ENCODE measurements at regions not wholly inside any gene's neighbourhood (a gene's known extent, or its start where the extent isn't known, plus 50 kb on each side); places are given as distances from the start of the nearest gene placed in this dataset.

DNA sequence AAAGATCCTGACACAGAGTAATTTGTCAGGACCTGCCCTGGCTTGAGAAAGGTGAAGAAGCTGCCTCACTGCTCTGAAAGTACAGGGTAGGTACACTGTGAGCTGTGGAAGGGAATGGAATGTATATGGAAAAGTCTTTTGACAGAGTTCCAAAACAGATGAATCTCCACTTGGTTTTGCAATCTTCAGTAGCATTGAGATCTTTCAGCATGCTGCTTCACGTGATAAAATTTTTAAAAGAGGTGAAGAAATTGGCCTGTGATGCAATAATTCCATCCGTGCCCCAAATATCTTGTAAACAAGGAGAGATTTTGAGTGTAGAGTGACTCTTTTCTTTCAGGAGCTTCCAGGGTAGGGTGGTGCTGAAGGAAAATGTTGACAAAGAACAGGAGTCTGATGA, 123.1 kb downstream of the OSR1 start:
- Histone ChIP-seq H3K27me3 (ENCODE audit: insufficient read depth, poor library complexity, severe bottlenecking) (no peaks in the 10 kb centered on the region), H3K27ac (replicated peaks) (no peak overlapping the region), H3K4me3 (replicated peaks; ENCODE audit: insufficient read depth, low read length) (no peak overlapping the region)
- DNase-seq (ENCODE audit: low read depth in 1 of 2, low spot score in 1 of 2), result no peak
- TF ChIP-seq CTCF (IDR thresholded peaks at IDR 0.05; ENCODE audit: insufficient read depth, low read length) (no peak), GABPA (IDR thresholded peaks at IDR 0.05; ENCODE audit: low read depth) (no peak), REST (IDR thresholded peaks at IDR 0.05; ENCODE audit: insufficient replicate concordance, low read depth) (no peak), SPI1 (IDR thresholded peaks at IDR 0.05; ENCODE audit: borderline replicate concordance, low read depth) (no peak), POLR2AphosphoS5 (IDR thresholded peaks at IDR 0.05; ENCODE audit: low read depth) (no peak)

GRCh38 chr2:19232312-19232711, 126.1 kb downstream of the OSR1 start:
- Histone ChIP-seq H3K27me3 (ENCODE audit: insufficient read depth, poor library complexity, severe bottlenecking) (no peaks in the 10 kb centered on the region), H3K27ac (replicated peaks) (no peak overlapping the region), H3K4me3 (replicated peaks; ENCODE audit: insufficient read depth, low read length) (no peak overlapping the region)
- DNase-seq (ENCODE audit: low read depth in 1 of 2, low spot score in 1 of 2), result no peak
- TF ChIP-seq CTCF (IDR thresholded peaks at IDR 0.05; ENCODE audit: insufficient read depth, low read length) (no peak), SPI1 (IDR thresholded peaks at IDR 0.05; ENCODE audit: borderline replicate concordance, low read depth) (no peak), POLR2AphosphoS5 (IDR thresholded peaks at IDR 0.05; ENCODE audit: low read depth) (no peak), GABPA (IDR thresholded peaks at IDR 0.05; ENCODE audit: low read depth) (no peak), REST (IDR thresholded peaks at IDR 0.05; ENCODE audit: insufficient replicate concordance, low read depth) (no peak)

DNA sequence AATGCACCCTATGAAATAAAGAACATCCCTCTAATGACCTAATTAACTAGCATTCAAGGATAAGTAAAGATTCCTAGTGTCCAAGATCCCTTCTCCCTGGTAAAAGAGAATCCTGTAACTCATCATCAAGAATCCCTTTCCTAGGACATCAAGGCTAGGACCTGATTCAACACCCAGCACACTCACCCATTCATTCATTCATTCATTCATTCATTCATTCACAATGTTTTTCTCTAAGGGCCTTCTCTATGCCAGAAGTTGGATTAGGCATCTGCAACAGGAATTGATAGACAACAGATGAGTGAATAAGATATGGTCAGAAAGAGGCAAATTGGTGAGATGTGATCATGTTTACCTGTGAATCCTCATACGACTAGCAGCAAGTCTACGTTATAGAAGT, 126.8 kb downstream of the OSR1 start:
- no peak for TF ChIP-seq SPI1 (IDR thresholded peaks at IDR 0.05; ENCODE audit: borderline replicate concordance, low read depth)
- TF ChIP-seq POLR2AphosphoS5 (IDR thresholded peaks at IDR 0.05; ENCODE audit: low read depth), result no peak
- TF ChIP-seq GABPA (IDR thresholded peaks at IDR 0.05; ENCODE audit: low read depth), result no peak
- TF ChIP-seq CTCF (IDR thresholded peaks at IDR 0.05; ENCODE audit: insufficient read depth, low read length), result no peak
- TF ChIP-seq REST (IDR thresholded peaks at IDR 0.05; ENCODE audit: insufficient replicate concordance, low read depth), result no peak
- no peak for DNase-seq (ENCODE audit: low read depth in 1 of 2, low spot score in 1 of 2)
- no peaks in the 10 kb centered on the region for H3K27me3 ChIP-seq (ENCODE audit: insufficient read depth, poor library complexity, severe bottlenecking)
- no peak overlapping the region for H3K27ac ChIP-seq (replicated peaks)
- H3K4me3 ChIP-seq (replicated peaks; ENCODE audit: insufficient read depth, low read length), result no peak overlapping the region
